Astrocyte of the cerebellum (primary cell): ENCODE measurements at regions not wholly inside any gene's neighbourhood (a gene's known extent, or its start where the extent isn't known, plus 50 kb on each side); places are given as distances from the start of the nearest gene placed in this dataset.
A peak's percentile ranks its signal among the peaks of the same experiment; 100 is the strongest.

Experiments used
- DNase-seq: peaks from one replicate; pipeline ENCODE4 v3.0.0-alpha.2; 2011; ENCODE audit warnings: low read depth
- H3K4me3 ChIP-seq: 2 replicates; pipeline ENCODE4 v1.5.1; 2011; ENCODE audit warnings: mild to moderate bottlenecking, low read depth, low read length, moderate library complexity
- in situ Hi-C: cut with HindIII; loops from 2 replicates; pipeline ENCODE4 v1.10.0; 2017; ENCODE audit warnings: low sequenced_read_pairs
- TF ChIP-seq, protein P1 (sequence below): IDR thresholded peaks from 2 replicates; pipeline ENCODE4 v1.5.1; 2012; ENCODE audit warnings: low read length, low read depth, moderate library complexity, mild to moderate bottlenecking; ENCODE audit errors: missing control alignments

DNA sequence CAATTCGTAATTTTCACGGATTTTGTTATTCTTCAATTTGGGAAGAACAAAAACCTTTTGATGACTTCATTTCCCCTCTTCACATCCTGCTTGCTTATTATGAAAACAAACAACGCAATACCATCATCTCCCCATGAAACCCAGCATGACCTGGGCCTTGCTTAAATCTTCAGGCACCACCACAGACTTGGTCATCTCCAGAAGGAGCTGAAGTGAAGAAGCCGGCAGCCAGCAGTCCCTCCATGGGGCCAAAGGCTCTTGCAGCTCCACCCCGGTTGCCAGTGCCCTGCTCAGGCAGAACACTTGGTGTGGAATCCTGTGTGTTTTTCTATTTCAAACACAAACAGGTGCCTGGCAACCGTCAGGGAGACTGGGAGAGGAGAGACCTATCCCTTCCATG is 982.9 kb upstream of the TMEM132C start:
- DNase-seq = peak; percentile 16
- in situ Hi-C loops = no loop called here
- H3K4me3 ChIP-seq = no peak overlapping the region
- TF ChIP-seq, protein P1, sequence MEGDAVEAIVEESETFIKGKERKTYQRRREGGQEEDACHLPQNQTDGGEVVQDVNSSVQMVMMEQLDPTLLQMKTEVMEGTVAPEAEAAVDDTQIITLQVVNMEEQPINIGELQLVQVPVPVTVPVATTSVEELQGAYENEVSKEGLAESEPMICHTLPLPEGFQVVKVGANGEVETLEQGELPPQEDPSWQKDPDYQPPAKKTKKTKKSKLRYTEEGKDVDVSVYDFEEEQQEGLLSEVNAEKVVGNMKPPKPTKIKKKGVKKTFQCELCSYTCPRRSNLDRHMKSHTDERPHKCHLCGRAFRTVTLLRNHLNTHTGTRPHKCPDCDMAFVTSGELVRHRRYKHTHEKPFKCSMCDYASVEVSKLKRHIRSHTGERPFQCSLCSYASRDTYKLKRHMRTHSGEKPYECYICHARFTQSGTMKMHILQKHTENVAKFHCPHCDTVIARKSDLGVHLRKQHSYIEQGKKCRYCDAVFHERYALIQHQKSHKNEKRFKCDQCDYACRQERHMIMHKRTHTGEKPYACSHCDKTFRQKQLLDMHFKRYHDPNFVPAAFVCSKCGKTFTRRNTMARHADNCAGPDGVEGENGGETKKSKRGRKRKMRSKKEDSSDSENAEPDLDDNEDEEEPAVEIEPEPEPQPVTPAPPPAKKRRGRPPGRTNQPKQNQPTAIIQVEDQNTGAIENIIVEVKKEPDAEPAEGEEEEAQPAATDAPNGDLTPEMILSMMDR = no peak

DNA sequence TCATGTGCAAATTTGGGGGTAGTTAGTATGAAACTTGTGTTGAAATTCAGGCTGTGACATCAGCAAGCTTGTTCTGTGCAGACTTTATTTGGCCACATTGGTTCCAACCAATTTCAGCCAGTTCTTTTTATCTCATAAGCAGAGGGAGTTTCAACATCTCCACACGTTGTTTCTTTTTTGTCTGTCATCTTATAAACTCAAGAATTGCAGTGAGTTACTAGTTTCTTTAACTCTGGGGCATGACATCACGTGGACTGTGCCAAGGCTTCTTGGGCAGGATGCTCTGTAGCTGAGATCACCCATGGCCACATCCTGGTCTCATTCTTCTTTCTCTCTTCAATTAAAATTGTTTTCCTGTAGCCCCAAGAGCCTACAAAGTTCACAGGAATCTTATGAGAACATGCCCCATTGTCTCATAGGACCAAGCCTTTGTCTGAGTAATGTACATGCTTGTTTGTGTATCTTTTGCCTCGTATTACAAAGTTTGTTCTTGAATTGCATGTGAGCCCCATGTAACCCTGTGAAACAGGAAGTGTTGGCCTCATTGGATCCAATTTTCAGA is 982.0 kb upstream of the TMEM132C start:
- no peak overlapping the region for H3K4me3 ChIP-seq
- DNase-seq = peak; percentile 12
- TF ChIP-seq, protein P1 = no peak

DNA sequence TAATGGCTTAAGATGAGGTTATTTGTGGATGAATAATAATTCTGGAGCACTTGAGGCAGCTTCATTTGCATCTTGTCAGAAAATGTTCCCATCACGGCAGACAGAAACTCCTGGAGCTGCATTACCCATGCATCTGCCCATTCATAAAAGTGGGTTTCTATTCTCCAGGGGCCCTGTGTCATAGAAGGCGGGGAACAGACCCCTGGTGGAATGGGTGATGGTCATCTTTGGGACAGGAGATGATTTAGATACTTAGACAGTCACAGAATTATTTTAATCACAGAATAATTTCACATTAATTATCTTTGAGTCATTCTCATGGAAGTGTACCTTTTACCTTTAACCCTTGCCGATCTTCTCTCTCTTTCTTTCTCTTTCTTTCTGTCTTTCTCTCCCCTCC is 980.7 kb upstream of the TMEM132C start:
- H3K4me3 ChIP-seq = no peak overlapping the region
- TF ChIP-seq, protein P1 = no peak
- no peak for DNase-seq
- in situ Hi-C loops = no loop called here

More for the DNA sequence above, 982.0 kb upstream of the TMEM132C start:
- in situ Hi-C loops = no loop called here

DNA sequence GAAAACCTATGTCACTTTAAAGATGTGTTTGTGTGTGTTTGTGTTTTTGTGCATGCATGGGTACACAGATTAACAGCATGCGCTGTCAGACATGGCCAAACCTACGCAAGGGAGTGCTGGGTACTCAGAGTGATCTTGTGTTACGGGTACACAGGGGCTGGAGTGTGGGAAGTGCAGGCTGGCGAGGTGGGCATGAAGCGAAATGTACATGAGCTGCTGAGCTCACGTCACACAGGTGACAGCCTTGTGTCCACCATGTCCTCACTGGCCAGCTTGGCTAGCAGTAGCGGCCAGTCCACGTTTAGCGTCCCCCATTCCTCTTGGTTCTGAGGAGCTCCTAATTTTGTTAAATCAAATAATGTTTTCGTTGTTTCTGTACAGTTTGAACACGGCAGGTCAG is 979.7 kb upstream of the TMEM132C start:
- H3K4me3 ChIP-seq = no peak overlapping the region
- no peak for DNase-seq
- in situ Hi-C loops = no loop called here
- TF ChIP-seq, protein P1 = no peak

DNA sequence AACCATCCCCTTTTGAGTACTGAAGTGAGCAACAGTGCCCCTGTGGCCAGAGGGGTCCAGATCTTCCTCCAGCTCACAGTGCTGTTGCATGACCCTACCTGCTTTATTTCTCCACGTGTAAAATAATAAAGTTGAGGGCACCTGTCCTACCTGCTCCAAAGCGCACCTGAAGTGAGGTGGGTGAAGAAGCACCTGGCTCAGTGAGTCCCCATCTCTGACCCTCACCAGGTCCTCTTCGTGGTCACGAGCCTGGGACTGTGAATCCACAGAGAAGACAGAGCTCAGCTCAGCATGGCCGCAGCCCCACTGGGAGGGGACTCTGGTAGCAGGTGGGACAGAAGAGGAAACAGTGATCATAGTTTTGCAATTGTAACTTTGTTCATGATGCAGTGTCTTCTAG is 976.7 kb upstream of the TMEM132C start:
- TF ChIP-seq, protein P1 = no peak
- H3K4me3 ChIP-seq = no peak overlapping the region
- DNase-seq = no peak
- in situ Hi-C loops = no loop called here

DNA sequence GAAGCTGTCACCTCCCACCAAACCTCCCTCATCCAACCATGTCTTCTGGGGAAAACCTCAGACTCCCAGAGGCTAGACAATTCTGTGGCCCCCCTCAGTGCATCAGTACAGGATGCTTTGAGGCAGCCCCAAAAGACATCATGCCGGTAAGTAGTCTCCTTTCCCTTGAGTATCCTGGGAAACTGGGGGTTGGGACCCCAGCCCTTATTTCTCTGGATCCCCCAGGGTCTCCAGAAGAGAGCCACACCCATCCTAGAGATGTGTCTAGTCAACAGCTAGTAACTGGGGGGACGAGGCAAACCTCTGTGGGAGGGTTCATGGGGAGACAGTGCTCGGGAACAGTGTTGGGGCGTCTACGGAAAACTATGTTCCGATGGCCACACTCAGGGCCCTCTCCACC is 974.2 kb upstream of the TMEM132C start:
- no peak overlapping the region for H3K4me3 ChIP-seq
- TF ChIP-seq, protein P1 = no peak

More for the DNA sequence above, 974.2 kb upstream of the TMEM132C start:
- in situ Hi-C loops = no loop called here
- no peak for DNase-seq
